HEK293 (cell line): ENCODE measurements at regions not wholly inside any gene's neighbourhood (a gene's known extent, or its start where the extent isn't known, plus 50 kb on each side); places are given as distances from the start of the nearest gene placed in this dataset.

ENCODE experiments used
- ZNF146 ChIP-seq: fragments of 450-650 bp; formaldehyde crosslinking; IDR thresholded peaks from 2 replicates; pipeline ENCODE4 v1.5.1; 2016; ENCODE audit warnings: missing biosample characterization, missing genetic modification characterization
- ZNF2 ChIP-seq: fragments of 450-650 bp; formaldehyde crosslinking; IDR thresholded peaks from 2 replicates; pipeline ENCODE4 v1.5.1; 2016; ENCODE audit warnings: missing biosample characterization, missing genetic modification characterization
- TF ChIP-seq, protein P1 (sequence below): fragments of 450-650 bp; formaldehyde crosslinking; IDR thresholded peaks from 2 replicates; pipeline ENCODE4 v1.5.1; 2016; ENCODE audit warnings: missing biosample characterization, missing genetic modification characterization

DNA sequence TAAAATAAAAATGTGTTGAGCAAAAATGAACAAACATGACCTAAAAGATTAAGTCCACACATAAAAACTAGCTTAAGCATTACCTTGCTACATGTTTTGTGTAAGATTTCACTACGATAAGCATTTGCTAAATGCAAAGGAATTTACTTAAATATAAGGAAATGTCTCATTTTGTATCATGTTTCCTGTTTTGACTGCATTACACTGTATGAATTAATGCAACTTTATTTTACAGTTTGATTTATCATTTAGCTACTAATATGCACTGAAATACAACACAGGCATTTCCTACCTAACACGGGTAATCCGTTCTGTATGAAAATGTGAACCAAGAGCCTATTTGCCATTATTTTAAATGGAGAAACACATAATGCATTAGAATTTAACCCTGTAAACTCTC, 1076.5 kb upstream of the DDX18 start:
- TF ChIP-seq, protein P1, sequence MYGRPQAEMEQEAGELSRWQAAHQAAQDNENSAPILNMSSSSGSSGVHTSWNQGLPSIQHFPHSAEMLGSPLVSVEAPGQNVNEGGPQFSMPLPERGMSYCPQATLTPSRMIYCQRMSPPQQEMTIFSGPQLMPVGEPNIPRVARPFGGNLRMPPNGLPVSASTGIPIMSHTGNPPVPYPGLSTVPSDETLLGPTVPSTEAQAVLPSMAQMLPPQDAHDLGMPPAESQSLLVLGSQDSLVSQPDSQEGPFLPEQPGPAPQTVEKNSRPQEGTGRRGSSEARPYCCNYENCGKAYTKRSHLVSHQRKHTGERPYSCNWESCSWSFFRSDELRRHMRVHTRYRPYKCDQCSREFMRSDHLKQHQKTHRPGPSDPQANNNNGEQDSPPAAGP (tag by site-specific recombination), result no peak
- TF ChIP-seq ZNF146 (tag by site-specific recombination), result no peak
- TF ChIP-seq ZNF2 (tag by site-specific recombination), result no peak
